Mesenchymal stem cell (in vitro differentiated cells and primary cell): ENCODE measurements at regions not wholly inside any gene's neighbourhood (a gene's known extent, or its start where the extent isn't known, plus 50 kb on each side); places are given as distances from the start of the nearest gene placed in this dataset.

ENCODE experiments used
- DNase-seq: peaks from one replicate; pipeline ENCODE4 v3.0.0-alpha.2; 2013
- H2AFZ ChIP-seq: one replicate; pipeline ENCODE4 v1.6.1; 2013; ENCODE audit warnings: low read depth, mild to moderate bottlenecking, control low read depth, inconsistent platforms, low read length, moderate library complexity
- H2AK5ac ChIP-seq: 2 replicates; pipeline ENCODE4 v1.6.1; 2013; ENCODE audit warnings: low read length, moderate library complexity, mild to moderate bottlenecking, inconsistent platforms; ENCODE audit not compliant: severe bottlenecking
- H2BK120ac ChIP-seq: one replicate; pipeline ENCODE4 v1.6.1; 2013; ENCODE audit warnings: low read depth, mild to moderate bottlenecking, inconsistent platforms, low read length, moderate library complexity
- H2BK12ac ChIP-seq, 2 experiments: one replicate each; pipeline ENCODE4 v1.6.1; 2013; ENCODE audit warnings: inconsistent platforms in 2 of 2, low read length in 2 of 2, mild to moderate bottlenecking in 2 of 2, moderate library complexity in 2 of 2, control low read depth in 1 of 2
- H2BK15ac ChIP-seq: one replicate; pipeline ENCODE4 v1.6.1; 2013; ENCODE audit warnings: mild to moderate bottlenecking, low read depth, inconsistent platforms; ENCODE audit not compliant: poor library complexity, severe bottlenecking
- H2BK5ac ChIP-seq: 2 replicates; pipeline ENCODE4 v1.6.1; 2013; ENCODE audit warnings: low read depth, mild to moderate bottlenecking, low read length, control low read depth, inconsistent platforms; ENCODE audit not compliant: poor library complexity, severe bottlenecking
- H3K14ac ChIP-seq, 2 experiments: one replicate each; pipeline ENCODE4 v1.6.1; 2013; ENCODE audit warnings: inconsistent platforms in 2 of 2, low read length in 2 of 2, control low read depth in 1 of 2, mild to moderate bottlenecking in 1 of 2, moderate library complexity in 1 of 2
- H3K18ac ChIP-seq, 2 experiments: one replicate each; pipeline ENCODE4 v1.6.1; 2013; ENCODE audit warnings: inconsistent platforms in 2 of 2, low read length in 2 of 2, control low read depth in 1 of 2, low read depth in 1 of 2, mild to moderate bottlenecking in 1 of 2
- H3K23ac ChIP-seq, 2 experiments: one replicate each; pipeline ENCODE4 v1.6.1; 2013; ENCODE audit warnings: inconsistent platforms in 2 of 2, low read length in 2 of 2, mild to moderate bottlenecking in 2 of 2, moderate library complexity in 2 of 2, control low read depth in 1 of 2
- H3K27ac ChIP-seq: 2 replicates; pipeline ENCODE4 v1.5.1; 2013; ENCODE audit warnings: mild to moderate bottlenecking, moderate library complexity, low read length, control low read depth, inconsistent platforms; ENCODE audit not compliant: poor library complexity, severe bottlenecking
- H3K27me3 ChIP-seq, 2 experiments: 2 replicates each; pipeline versions ENCODE4 v1.6.1 to v1.7.0; 2013; ENCODE audit warnings: low read length in 2 of 2, mild to moderate bottlenecking in 2 of 2, moderate library complexity in 2 of 2, control low read depth in 1 of 2, inconsistent platforms in 1 of 2; ENCODE audit not compliant: control insufficient read depth in 1 of 2, insufficient read depth in 1 of 2
- H3K36me3 ChIP-seq, 2 experiments: 2 replicates each; pipeline versions ENCODE4 v1.6.1 to v1.7.0; 2013; ENCODE audit warnings: low read length in 2 of 2, control low read depth in 1 of 2, inconsistent platforms in 1 of 2, low read depth in 1 of 2, mild to moderate bottlenecking in 1 of 2; ENCODE audit not compliant: insufficient read depth in 2 of 2, control insufficient read depth in 1 of 2
- H3K4ac ChIP-seq, 2 experiments: one replicate each; pipeline ENCODE4 v1.6.1; 2013; ENCODE audit warnings: inconsistent platforms in 2 of 2, low read length in 2 of 2, mild to moderate bottlenecking in 2 of 2, moderate library complexity in 2 of 2, control low read depth in 1 of 2, low read depth in 1 of 2
- H3K4me1 ChIP-seq: 2 replicates; pipeline ENCODE4 v1.6.1; 2013; ENCODE audit warnings: low read depth, low read length, control low read depth; ENCODE audit not compliant: control insufficient read depth, insufficient read depth
- H3K4me2 ChIP-seq: 2 replicates; pipeline ENCODE4 v1.6.1; 2013; ENCODE audit warnings: low read length, mild to moderate bottlenecking, inconsistent platforms; ENCODE audit not compliant: poor library complexity, severe bottlenecking
- H3K4me3 ChIP-seq, 2 experiments: 2 replicates each; pipeline versions ENCODE4 v1.5.1 to v1.7.0; 2013; ENCODE audit warnings: low read length in 2 of 2, mild to moderate bottlenecking in 2 of 2, control low read depth in 1 of 2, low read depth in 1 of 2; ENCODE audit not compliant: insufficient read depth in 1 of 2
- H3K79me1 ChIP-seq: replicated peaks from 2 replicates; pipeline ENCODE4 v1.6.1; 2013; ENCODE audit warnings: mild to moderate bottlenecking, control low read depth, low read length, inconsistent platforms; ENCODE audit not compliant: poor library complexity, severe bottlenecking
- H3K9ac ChIP-seq: 2 replicates; pipeline ENCODE4 v1.7.0; 2013; ENCODE audit warnings: mild to moderate bottlenecking, low read length, moderate library complexity
- H3K9me3 ChIP-seq: 2 replicates; pipeline ENCODE4 v1.7.0; 2013; ENCODE audit warnings: mild to moderate bottlenecking, low read length; ENCODE audit not compliant: control insufficient read depth
- H4K8ac ChIP-seq: one replicate; pipeline ENCODE4 v1.6.1; 2013; ENCODE audit warnings: inconsistent platforms, mild to moderate bottlenecking, low read length, moderate library complexity
- H4K91ac ChIP-seq: one replicate; pipeline ENCODE4 v1.6.1; 2013; ENCODE audit warnings: mild to moderate bottlenecking, low read length, inconsistent platforms
- WGBS: methylation state at CpG from one replicate; pipeline ENCODE4 v1.1.7; 2013; ENCODE audit warnings: mixed read lengths; 5-methylcytosine and 5-hydroxymethylcytosine counted together

GRCh38 chr13:99640260-99640659, 139.0 kb downstream of the TM9SF2 start:
- 31% methylated on average over 1 of the region's 3 CpGs for WGBS

GRCh38 chr13:99639126-99639525, 137.9 kb downstream of the TM9SF2 start:
- H3K79me1 ChIP-seq, result peaks cover 13% of the 10 kb centered on the region
- no peak overlapping the region for H4K8ac ChIP-seq
- H3K36me3 ChIP-seq, result no peaks in the 10 kb centered on the region
- WGBS, result 100% methylated on average over 1 of the region's 4 CpGs
- H3K9me3 ChIP-seq, result no peaks in the 10 kb centered on the region
- no peak overlapping the region for H3K4ac ChIP-seq
- H3K4me3 ChIP-seq, result no peak overlapping the region
- H3K9ac ChIP-seq, result no peak overlapping the region
- H2BK15ac ChIP-seq, result no peak overlapping the region
- DNase-seq, result no peak
- no peak overlapping the region for H3K4me2 ChIP-seq
- no peaks in the 10 kb centered on the region for H3K27me3 ChIP-seq
- H2AFZ ChIP-seq, result no peak overlapping the region
- H3K18ac ChIP-seq, result no peak overlapping the region
- H3K23ac ChIP-seq, result no peak overlapping the region
- no peak overlapping the region for H2BK5ac ChIP-seq
- no peak overlapping the region for H2AK5ac ChIP-seq
- H3K14ac ChIP-seq, result no peak overlapping the region
- H3K27ac ChIP-seq, result no peak overlapping the region
- H2BK12ac ChIP-seq, result no peak overlapping the region
- H3K4me1 ChIP-seq, result peaks cover 4% of the 10 kb centered on the region
- H2BK120ac ChIP-seq, result no peak overlapping the region
- no peak overlapping the region for H4K91ac ChIP-seq

More at GRCh38 chr13:99640260-99640659, 139.0 kb downstream of the TM9SF2 start:
- Histone ChIP-seq H3K27ac (no peak overlapping the region), H3K9me3 (no peaks in the 10 kb centered on the region), H3K18ac (no peak overlapping the region), H4K91ac (no peak overlapping the region), H2BK120ac (no peak overlapping the region), H3K4ac (no peak overlapping the region), H2BK15ac (no peak overlapping the region), H3K36me3 (no peaks in the 10 kb centered on the region), H3K4me2 (no peak overlapping the region), H4K8ac (no peak overlapping the region), H2AFZ (no peak overlapping the region), H3K27me3 (no peaks in the 10 kb centered on the region), H2AK5ac (no peak overlapping the region), H3K9ac (no peak overlapping the region), H2BK5ac (no peak overlapping the region), H3K79me1 (peaks cover 11% of the 10 kb centered on the region), H3K4me3 (no peak overlapping the region), H3K4me1 (peaks cover 4% of the 10 kb centered on the region), H3K14ac (no peak overlapping the region), H2BK12ac (no peak overlapping the region), H3K23ac (no peak overlapping the region)
- DNase-seq, result no peak

- H3K4me1 ChIP-seq, result peaks cover 3% of the 10 kb centered on the region
- H3K36me3 ChIP-seq, result no peaks in the 10 kb centered on the region
- WGBS, result 93% methylated on average over 6 of the region's 7 CpGs
- H3K4ac ChIP-seq, result no peak overlapping the region
- H4K91ac ChIP-seq, result no peak overlapping the region
- H3K27ac ChIP-seq, result no peak overlapping the region
- no peak overlapping the region for H2BK5ac ChIP-seq
- H2BK12ac ChIP-seq, result no peak overlapping the region
- no peak overlapping the region for H2BK15ac ChIP-seq
- no peak overlapping the region for H4K8ac ChIP-seq
- no peak overlapping the region for H3K4me2 ChIP-seq
- no peak overlapping the region for H3K18ac ChIP-seq
- H2BK120ac ChIP-seq, result no peak overlapping the region
- no peak overlapping the region for H3K23ac ChIP-seq
- no peaks in the 10 kb centered on the region for H3K9me3 ChIP-seq
- H3K79me1 ChIP-seq, result peaks cover 6% of the 10 kb centered on the region
- H2AK5ac ChIP-seq, result no peak overlapping the region
- no peak overlapping the region for H2AFZ ChIP-seq
- no peak overlapping the region for H3K14ac ChIP-seq
- H3K9ac ChIP-seq, result no peak overlapping the region
- H3K4me3 ChIP-seq, result no peak overlapping the region
- DNase-seq, result no peak
- no peaks in the 10 kb centered on the region for H3K27me3 ChIP-seq
Measured at GRCh38 chr13:99636728-99637353, 135.6 kb downstream of the TM9SF2 start.

- no peak overlapping the region for H2AFZ ChIP-seq
- H3K27ac ChIP-seq, result no peak overlapping the region
- H4K91ac ChIP-seq, result no peak overlapping the region
- no peak overlapping the region for H2BK15ac ChIP-seq
- no peaks in the 10 kb centered on the region for H3K27me3 ChIP-seq
- H3K23ac ChIP-seq, result no peak overlapping the region
- H2AK5ac ChIP-seq, result no peak overlapping the region
- H2BK120ac ChIP-seq, result no peak overlapping the region
- H3K4me2 ChIP-seq, result no peak overlapping the region
- peaks cover 6% of the 10 kb centered on the region for H3K79me1 ChIP-seq
- no peak overlapping the region for H2BK12ac ChIP-seq
- no peaks in the 10 kb centered on the region for H3K9me3 ChIP-seq
- WGBS, result 56% methylated on average over 1 of the region's 1 CpG
- DNase-seq, result no peak
- no peak overlapping the region for H2BK5ac ChIP-seq
- H3K4me1 ChIP-seq, result peaks cover 3% of the 10 kb centered on the region
- H3K4me3 ChIP-seq, result no peak overlapping the region
- H3K36me3 ChIP-seq, result no peaks in the 10 kb centered on the region
- no peak overlapping the region for H3K14ac ChIP-seq
- no peak overlapping the region for H3K18ac ChIP-seq
- no peak overlapping the region for H3K4ac ChIP-seq
- no peak overlapping the region for H3K9ac ChIP-seq
- no peak overlapping the region for H4K8ac ChIP-seq
Measured at GRCh38 chr13:99636306-99636705, 135.0 kb downstream of the TM9SF2 start.
